Posterior vena cava (tissue), 2 donors: ENCODE measurements at regions not wholly inside any gene's neighbourhood (a gene's known extent, or its start where the extent isn't known, plus 50 kb on each side); places are given as distances from the start of the nearest gene placed in this dataset.
A peak's percentile ranks its signal among the peaks of the same experiment; 100 is the strongest.

Experiments
- DNase-seq: peaks from one replicate; pipeline ENCODE4 v3.0.0-alpha.2; 2020; ENCODE audit warnings: low spot score
- intact Hi-C, 2 donors: fragments of 100-400 bp; cut with DNase I; formaldehyde crosslinking; loops; one replicate each; pipeline versions ENCODE4 v1.14.1 to v1.14.2; 2022 to 2023
- donor health status: DM: yes; HTN: yes; CAD: no.
- donor health status: DM: yes; HTN: yes; CAD: no.

- DNase-seq: no peak
- intact Hi-C loops: no loop called here
These were observed 323.4 kb upstream of the SLC7A11 start for GRCh38 chr4:138565576-138565975.

- intact Hi-C loops: no loop called here
- no peak for DNase-seq
These were observed 320.4 kb upstream of the SLC7A11 start for GRCh38 chr4:138562544-138562991.

GRCh38 chr4:138561906-138562305 lies 319.8 kb upstream of the SLC7A11 start:
- no peak for DNase-seq
- intact Hi-C loops: no loop called here

- DNase-seq: no peak
- intact Hi-C loops: no loop called here
These were observed 319.2 kb upstream of the SLC7A11 start for GRCh38 chr4:138561276-138561880.

- intact Hi-C loops: no loop called here
- peak; percentile 57 for DNase-seq
These were observed 318.3 kb upstream of the SLC7A11 start for GRCh38 chr4:138560448-138560847.

- intact Hi-C loops: no loop called here
- DNase-seq: no peak
These were observed 316.7 kb upstream of the SLC7A11 start for GRCh38 chr4:138558886-138559285.

GRCh38 chr4:138555584-138555983 lies 313.4 kb upstream of the SLC7A11 start:
- no peak for DNase-seq
- intact Hi-C loops: no loop called here

GRCh38 chr4:138555108-138555507 lies 313.0 kb upstream of the SLC7A11 start:
- peak; percentile 59 for DNase-seq
- intact Hi-C loops: no loop called here

GRCh38 chr4:138553001-138553845 lies 311.1 kb upstream of the SLC7A11 start:
- peak; percentile 64 for DNase-seq
- intact Hi-C loops: no loop called here

- no peak for DNase-seq
- intact Hi-C loops: no loop called here
These were observed 300.1 kb upstream of the SLC7A11 start for GRCh38 chr4:138542191-138542776.

GRCh38 chr4:138540056-138540800 lies 298.1 kb upstream of the SLC7A11 start:
- DNase-seq: no peak
- intact Hi-C loops: no loop called here

GRCh38 chr4:138538743-138539142 lies 296.6 kb upstream of the SLC7A11 start:
- intact Hi-C loops: no loop called here
- no peak for DNase-seq

GRCh38 chr4:138537731-138538490 lies 295.8 kb upstream of the SLC7A11 start:
- no peak for DNase-seq
- intact Hi-C loops: no loop called here

- intact Hi-C loops: no loop called here
- DNase-seq: no peak
These were observed 293.2 kb upstream of the SLC7A11 start for GRCh38 chr4:138535316-138535715.

- no peak for DNase-seq
- intact Hi-C loops: no loop called here
These were observed 280.2 kb upstream of the SLC7A11 start for GRCh38 chr4:138522366-138522765.

GRCh38 chr4:138521809-138522208 lies 279.7 kb upstream of the SLC7A11 start:
- peak; percentile 80 for DNase-seq
- intact Hi-C loops: no loop called here

- DNase-seq: no peak
- intact Hi-C loops: no loop called here
These were observed 277.3 kb upstream of the SLC7A11 start for GRCh38 chr4:138519436-138519835.

- intact Hi-C loops: no loop called here
- DNase-seq: no peak
These were observed 271.4 kb upstream of the SLC7A11 start for GRCh38 chr4:138513535-138513934.

GRCh38 chr4:138512756-138513155 lies 270.6 kb upstream of the SLC7A11 start:
- no peak for DNase-seq
- intact Hi-C loops: no loop called here
